ENCODE measurements at regions not wholly inside any gene's neighbourhood (a gene's known extent, or its start where the extent isn't known, plus 50 kb on each side); places are given as distances from the start of the nearest gene placed in this dataset.

- Histone ChIP-seq H3K9ac (ENCODE audit: low read depth, low read length) (no peak overlapping the region), H3K27me3 (ENCODE audit: control insufficient read depth, insufficient read depth, low read length) (no peaks in the 10 kb centered on the region), H3K4me3 (ENCODE audit: low read length) (no peak overlapping the region), H3K9me3 (replicated peaks; ENCODE audit: low read length) (no peaks in the 10 kb centered on the region), H3K4me1 (ENCODE audit: control insufficient read depth, insufficient read depth, low read length) (no peaks in the 10 kb centered on the region), H3K36me3 (ENCODE audit: insufficient read depth, low read length) (no peaks in the 10 kb centered on the region), H3K4me2 (ENCODE audit: low read length) (no peak overlapping the region)
Measured at GRCh38 chr7:125555916-125556315, 626.3 kb upstream of the POT1 start.

GRCh38 chr7:125551008-125551407, 621.4 kb upstream of the POT1 start:
- no peaks in the 10 kb centered on the region for H3K4me1 ChIP-seq (ENCODE audit: control insufficient read depth, insufficient read depth, low read length)
- H3K9ac ChIP-seq (ENCODE audit: low read depth, low read length), result no peak overlapping the region
- no peaks in the 10 kb centered on the region for H3K36me3 ChIP-seq (ENCODE audit: insufficient read depth, low read length)
- no peaks in the 10 kb centered on the region for H3K27me3 ChIP-seq (ENCODE audit: control insufficient read depth, insufficient read depth, low read length)
- H3K4me3 ChIP-seq (ENCODE audit: low read length), result no peak overlapping the region
- H3K9me3 ChIP-seq (replicated peaks; ENCODE audit: low read length), result no peaks in the 10 kb centered on the region
- no peak overlapping the region for H3K4me2 ChIP-seq (ENCODE audit: low read length)

- Histone ChIP-seq H3K4me2 (ENCODE audit: low read length) (no peak overlapping the region), H3K4me1 (ENCODE audit: control insufficient read depth, insufficient read depth, low read length) (no peaks in the 10 kb centered on the region), H3K9ac (ENCODE audit: low read depth, low read length) (no peak overlapping the region), H3K27me3 (ENCODE audit: control insufficient read depth, insufficient read depth, low read length) (no peaks in the 10 kb centered on the region), H3K4me3 (ENCODE audit: low read length) (no peak overlapping the region), H3K9me3 (replicated peaks; ENCODE audit: low read length) (no peaks in the 10 kb centered on the region), H3K36me3 (ENCODE audit: insufficient read depth, low read length) (no peaks in the 10 kb centered on the region)
Measured at GRCh38 chr7:125547505-125547904, 617.9 kb upstream of the POT1 start.

GRCh38 chr7:125530553-125530952, 600.9 kb upstream of the POT1 start:
- Histone ChIP-seq H3K4me1 (ENCODE audit: control insufficient read depth, insufficient read depth, low read length) (no peaks in the 10 kb centered on the region), H3K4me3 (ENCODE audit: low read length) (no peak overlapping the region), H3K9ac (ENCODE audit: low read depth, low read length) (no peak overlapping the region), H3K27me3 (ENCODE audit: control insufficient read depth, insufficient read depth, low read length) (no peaks in the 10 kb centered on the region), H3K9me3 (replicated peaks; ENCODE audit: low read length) (peaks cover 5% of the 10 kb centered on the region), H3K4me2 (ENCODE audit: low read length) (no peak overlapping the region), H3K36me3 (ENCODE audit: insufficient read depth, low read length) (no peaks in the 10 kb centered on the region)

GRCh38 chr7:125529249-125529648, 599.6 kb upstream of the POT1 start:
- Histone ChIP-seq H3K36me3 (ENCODE audit: insufficient read depth, low read length) (no peaks in the 10 kb centered on the region), H3K27me3 (ENCODE audit: control insufficient read depth, insufficient read depth, low read length) (no peaks in the 10 kb centered on the region), H3K4me2 (ENCODE audit: low read length) (no peak overlapping the region), H3K4me1 (ENCODE audit: control insufficient read depth, insufficient read depth, low read length) (no peaks in the 10 kb centered on the region), H3K9me3 (replicated peaks; ENCODE audit: low read length) (peaks cover 2% of the 10 kb centered on the region), H3K9ac (ENCODE audit: low read depth, low read length) (no peak overlapping the region), H3K4me3 (ENCODE audit: low read length) (no peak overlapping the region)

- Histone ChIP-seq H3K27me3 (ENCODE audit: control insufficient read depth, insufficient read depth, low read length) (no peaks in the 10 kb centered on the region), H3K4me3 (ENCODE audit: low read length) (no peak overlapping the region), H3K36me3 (ENCODE audit: insufficient read depth, low read length) (no peaks in the 10 kb centered on the region), H3K4me2 (ENCODE audit: low read length) (no peak overlapping the region), H3K9me3 (replicated peaks; ENCODE audit: low read length) (peaks cover 2% of the 10 kb centered on the region), H3K4me1 (ENCODE audit: control insufficient read depth, insufficient read depth, low read length) (no peaks in the 10 kb centered on the region), H3K9ac (ENCODE audit: low read depth, low read length) (no peak overlapping the region)
Measured at GRCh38 chr7:125526958-125527357, 597.3 kb upstream of the POT1 start.

GRCh38 chr7:125526092-125526491, 596.5 kb upstream of the POT1 start:
- H3K27me3 ChIP-seq (ENCODE audit: control insufficient read depth, insufficient read depth, low read length), result no peaks in the 10 kb centered on the region
- H3K4me3 ChIP-seq (ENCODE audit: low read length), result no peak overlapping the region
- H3K4me2 ChIP-seq (ENCODE audit: low read length), result no peak overlapping the region
- H3K36me3 ChIP-seq (ENCODE audit: insufficient read depth, low read length), result no peaks in the 10 kb centered on the region
- no peaks in the 10 kb centered on the region for H3K4me1 ChIP-seq (ENCODE audit: control insufficient read depth, insufficient read depth, low read length)
- H3K9ac ChIP-seq (ENCODE audit: low read depth, low read length), result no peak overlapping the region
- peaks cover 2% of the 10 kb centered on the region for H3K9me3 ChIP-seq (replicated peaks; ENCODE audit: low read length)

- no peaks in the 10 kb centered on the region for H3K36me3 ChIP-seq (ENCODE audit: insufficient read depth, low read length)
- H3K27me3 ChIP-seq (ENCODE audit: control insufficient read depth, insufficient read depth, low read length), result no peaks in the 10 kb centered on the region
- no peak overlapping the region for H3K9ac ChIP-seq (ENCODE audit: low read depth, low read length)
- no peak overlapping the region for H3K4me3 ChIP-seq (ENCODE audit: low read length)
- H3K4me2 ChIP-seq (ENCODE audit: low read length), result no peak overlapping the region
- H3K4me1 ChIP-seq (ENCODE audit: control insufficient read depth, insufficient read depth, low read length), result no peaks in the 10 kb centered on the region
- no peaks in the 10 kb centered on the region for H3K9me3 ChIP-seq (replicated peaks; ENCODE audit: low read length)
Measured at GRCh38 chr7:125516194-125516593, 586.6 kb upstream of the POT1 start.

- Histone ChIP-seq H3K9ac (ENCODE audit: low read depth, low read length) (no peak overlapping the region), H3K4me2 (ENCODE audit: low read length) (no peak overlapping the region), H3K36me3 (ENCODE audit: insufficient read depth, low read length) (no peaks in the 10 kb centered on the region), H3K9me3 (replicated peaks; ENCODE audit: low read length) (no peaks in the 10 kb centered on the region), H3K4me1 (ENCODE audit: control insufficient read depth, insufficient read depth, low read length) (no peaks in the 10 kb centered on the region), H3K27me3 (ENCODE audit: control insufficient read depth, insufficient read depth, low read length) (no peaks in the 10 kb centered on the region), H3K4me3 (ENCODE audit: low read length) (no peak overlapping the region)
Measured at GRCh38 chr7:125512373-125512772, 582.7 kb upstream of the POT1 start.

GRCh38 chr7:125511310-125511709, 581.7 kb upstream of the POT1 start:
- Histone ChIP-seq H3K4me3 (ENCODE audit: low read length) (no peak overlapping the region), H3K9ac (ENCODE audit: low read depth, low read length) (no peak overlapping the region), H3K27me3 (ENCODE audit: control insufficient read depth, insufficient read depth, low read length) (no peaks in the 10 kb centered on the region), H3K9me3 (replicated peaks; ENCODE audit: low read length) (no peaks in the 10 kb centered on the region), H3K4me1 (ENCODE audit: control insufficient read depth, insufficient read depth, low read length) (no peaks in the 10 kb centered on the region), H3K36me3 (ENCODE audit: insufficient read depth, low read length) (no peaks in the 10 kb centered on the region), H3K4me2 (ENCODE audit: low read length) (no peak overlapping the region)

GRCh38 chr7:125506331-125506730, 576.7 kb upstream of the POT1 start:
- Histone ChIP-seq H3K4me3 (ENCODE audit: low read length) (no peak overlapping the region), H3K36me3 (ENCODE audit: insufficient read depth, low read length) (no peaks in the 10 kb centered on the region), H3K4me2 (ENCODE audit: low read length) (no peak overlapping the region), H3K9me3 (replicated peaks; ENCODE audit: low read length) (peaks cover 3% of the 10 kb centered on the region), H3K9ac (ENCODE audit: low read depth, low read length) (no peak overlapping the region), H3K4me1 (ENCODE audit: control insufficient read depth, insufficient read depth, low read length) (no peaks in the 10 kb centered on the region), H3K27me3 (ENCODE audit: control insufficient read depth, insufficient read depth, low read length) (no peaks in the 10 kb centered on the region)

- H3K9me3 ChIP-seq (replicated peaks; ENCODE audit: low read length), result peaks cover 3% of the 10 kb centered on the region
- no peaks in the 10 kb centered on the region for H3K4me1 ChIP-seq (ENCODE audit: control insufficient read depth, insufficient read depth, low read length)
- no peaks in the 10 kb centered on the region for H3K36me3 ChIP-seq (ENCODE audit: insufficient read depth, low read length)
- no peak overlapping the region for H3K9ac ChIP-seq (ENCODE audit: low read depth, low read length)
- H3K27me3 ChIP-seq (ENCODE audit: control insufficient read depth, insufficient read depth, low read length), result no peaks in the 10 kb centered on the region
- no peak overlapping the region for H3K4me3 ChIP-seq (ENCODE audit: low read length)
- no peak overlapping the region for H3K4me2 ChIP-seq (ENCODE audit: low read length)
Measured at GRCh38 chr7:125504848-125505247, 575.2 kb upstream of the POT1 start.

Measured in skeletal muscle satellite cell (primary cell).